Nephron progenitor cell (in vitro differentiated cells): ENCODE measurements at regions not wholly inside any gene's neighbourhood (a gene's known extent, or its start where the extent isn't known, plus 50 kb on each side); places are given as distances from the start of the nearest gene placed in this dataset.
"Not testable (repeated sequence)": the region's sequence is repeated elsewhere in the genome, so short reads cannot be mapped to it uniquely, and the experiment has no call there.

Source experiments
- DNase-seq: peaks from one replicate; pipeline ENCODE4 v3.0.0; 2021
- H3K27ac Mint-ChIP-seq: 2 replicates; pipeline ENCODE4 v1.8.0; 2021; ENCODE audit warnings: mild to moderate bottlenecking, moderate library complexity, mixed read lengths
- H3K27me3 Mint-ChIP-seq: 2 replicates; pipeline ENCODE4 v1.8.0; 2021; ENCODE audit warnings: mild to moderate bottlenecking, low read depth, mixed read lengths; ENCODE audit not compliant: poor library complexity
- H3K36me3 Mint-ChIP-seq: 2 replicates; pipeline ENCODE4 v1.8.0; 2021; ENCODE audit warnings: low read depth, mixed read lengths
- H3K4me1 Mint-ChIP-seq: 2 replicates; pipeline ENCODE4 v1.8.0; 2021; ENCODE audit warnings: mixed read lengths
- H3K4me3 Mint-ChIP-seq: 2 replicates; pipeline ENCODE4 v1.8.0; 2021; ENCODE audit warnings: mild to moderate bottlenecking, moderate library complexity, mixed read lengths
- H3K9me3 Mint-ChIP-seq: 2 replicates; pipeline ENCODE4 v1.8.0; 2021; ENCODE audit warnings: mild to moderate bottlenecking, moderate library complexity, mixed read lengths
- TF ChIP-seq, protein P1 (sequence below): fragments of 200-600 bp; sonication (generic); IDR thresholded peaks from 2 replicates; pipeline ENCODE4 v1.5.0; 2021; ENCODE audit warnings: antibody characterized with exemption

GRCh38 chr1:610538-610937 is 75.9 kb downstream of the OR4F16 start:
- H3K36me3 Mint-ChIP-seq, H3K4me1 Mint-ChIP-seq, H3K4me3 Mint-ChIP-seq, H3K27ac Mint-ChIP-seq, DNase-seq, H3K9me3 Mint-ChIP-seq, H3K27me3 Mint-ChIP-seq: not testable (repeated sequence)

DNA sequence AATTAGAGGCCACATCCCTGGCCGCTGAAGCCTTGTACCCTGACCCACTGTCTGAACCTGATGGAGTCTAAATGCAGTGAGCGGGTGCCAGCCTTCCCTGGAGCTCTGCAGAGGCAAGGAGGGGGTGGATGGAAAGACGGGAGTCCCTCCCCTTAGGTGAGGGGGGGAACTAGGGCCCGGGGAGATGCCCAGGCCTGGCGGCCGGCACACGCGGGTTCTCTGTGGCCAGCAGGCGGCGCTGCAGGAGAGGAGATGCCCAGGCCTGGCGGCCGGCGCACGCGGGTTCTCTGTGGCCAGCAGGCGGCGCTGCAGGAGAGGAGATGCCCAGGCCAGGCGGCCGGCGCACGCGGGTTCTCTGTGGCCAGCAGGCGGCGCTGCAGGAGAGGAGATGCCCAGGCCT is 77.3 kb downstream of the OR4F16 start:
- not testable (repeated sequence) for H3K4me1 Mint-ChIP-seq, H3K27me3 Mint-ChIP-seq, H3K9me3 Mint-ChIP-seq, H3K36me3 Mint-ChIP-seq, H3K4me3 Mint-ChIP-seq, H3K27ac Mint-ChIP-seq, DNase-seq

- H3K36me3 Mint-ChIP-seq, H3K4me1 Mint-ChIP-seq, H3K9me3 Mint-ChIP-seq, DNase-seq, H3K4me3 Mint-ChIP-seq, H3K27ac Mint-ChIP-seq, H3K27me3 Mint-ChIP-seq: not testable (repeated sequence)
Observed at GRCh38 chr1:605279-605678, 81.2 kb downstream of the OR4F16 start.

GRCh38 chr1:588211-588610 is 98.2 kb downstream of the OR4F16 start:
- H3K27ac Mint-ChIP-seq, H3K27me3 Mint-ChIP-seq, H3K36me3 Mint-ChIP-seq, H3K9me3 Mint-ChIP-seq, H3K4me1 Mint-ChIP-seq, DNase-seq, H3K4me3 Mint-ChIP-seq: not testable (repeated sequence)

GRCh38 chr1:585992-586391 is 100.5 kb downstream of the OR4F16 start:
- TF ChIP-seq, protein P1, sequence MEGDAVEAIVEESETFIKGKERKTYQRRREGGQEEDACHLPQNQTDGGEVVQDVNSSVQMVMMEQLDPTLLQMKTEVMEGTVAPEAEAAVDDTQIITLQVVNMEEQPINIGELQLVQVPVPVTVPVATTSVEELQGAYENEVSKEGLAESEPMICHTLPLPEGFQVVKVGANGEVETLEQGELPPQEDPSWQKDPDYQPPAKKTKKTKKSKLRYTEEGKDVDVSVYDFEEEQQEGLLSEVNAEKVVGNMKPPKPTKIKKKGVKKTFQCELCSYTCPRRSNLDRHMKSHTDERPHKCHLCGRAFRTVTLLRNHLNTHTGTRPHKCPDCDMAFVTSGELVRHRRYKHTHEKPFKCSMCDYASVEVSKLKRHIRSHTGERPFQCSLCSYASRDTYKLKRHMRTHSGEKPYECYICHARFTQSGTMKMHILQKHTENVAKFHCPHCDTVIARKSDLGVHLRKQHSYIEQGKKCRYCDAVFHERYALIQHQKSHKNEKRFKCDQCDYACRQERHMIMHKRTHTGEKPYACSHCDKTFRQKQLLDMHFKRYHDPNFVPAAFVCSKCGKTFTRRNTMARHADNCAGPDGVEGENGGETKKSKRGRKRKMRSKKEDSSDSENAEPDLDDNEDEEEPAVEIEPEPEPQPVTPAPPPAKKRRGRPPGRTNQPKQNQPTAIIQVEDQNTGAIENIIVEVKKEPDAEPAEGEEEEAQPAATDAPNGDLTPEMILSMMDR, result peak; percentile 21
- H3K4me3 Mint-ChIP-seq, H3K36me3 Mint-ChIP-seq, H3K4me1 Mint-ChIP-seq, H3K27me3 Mint-ChIP-seq, H3K9me3 Mint-ChIP-seq, H3K27ac Mint-ChIP-seq: not testable (repeated sequence)
- peak; percentile 72 for DNase-seq
